ENCODE measurements at regions not wholly inside any gene's neighbourhood (a gene's known extent, or its start where the extent isn't known, plus 50 kb on each side); places are given as distances from the start of the nearest gene placed in this dataset.
"Not testable (repeated sequence)": the region's sequence is repeated elsewhere in the genome, so short reads cannot be mapped to it uniquely, and the experiment has no call there.

GRCh38 chr14:57060276-57060955 is 208.3 kb downstream of the EXOC5 start:
- no peak overlapping the region for H3K27ac ChIP-seq
- TF ChIP-seq, protein P1, sequence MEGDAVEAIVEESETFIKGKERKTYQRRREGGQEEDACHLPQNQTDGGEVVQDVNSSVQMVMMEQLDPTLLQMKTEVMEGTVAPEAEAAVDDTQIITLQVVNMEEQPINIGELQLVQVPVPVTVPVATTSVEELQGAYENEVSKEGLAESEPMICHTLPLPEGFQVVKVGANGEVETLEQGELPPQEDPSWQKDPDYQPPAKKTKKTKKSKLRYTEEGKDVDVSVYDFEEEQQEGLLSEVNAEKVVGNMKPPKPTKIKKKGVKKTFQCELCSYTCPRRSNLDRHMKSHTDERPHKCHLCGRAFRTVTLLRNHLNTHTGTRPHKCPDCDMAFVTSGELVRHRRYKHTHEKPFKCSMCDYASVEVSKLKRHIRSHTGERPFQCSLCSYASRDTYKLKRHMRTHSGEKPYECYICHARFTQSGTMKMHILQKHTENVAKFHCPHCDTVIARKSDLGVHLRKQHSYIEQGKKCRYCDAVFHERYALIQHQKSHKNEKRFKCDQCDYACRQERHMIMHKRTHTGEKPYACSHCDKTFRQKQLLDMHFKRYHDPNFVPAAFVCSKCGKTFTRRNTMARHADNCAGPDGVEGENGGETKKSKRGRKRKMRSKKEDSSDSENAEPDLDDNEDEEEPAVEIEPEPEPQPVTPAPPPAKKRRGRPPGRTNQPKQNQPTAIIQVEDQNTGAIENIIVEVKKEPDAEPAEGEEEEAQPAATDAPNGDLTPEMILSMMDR (conservative IDR thresholded peaks at IDR 0.05) = no peak

DNA sequence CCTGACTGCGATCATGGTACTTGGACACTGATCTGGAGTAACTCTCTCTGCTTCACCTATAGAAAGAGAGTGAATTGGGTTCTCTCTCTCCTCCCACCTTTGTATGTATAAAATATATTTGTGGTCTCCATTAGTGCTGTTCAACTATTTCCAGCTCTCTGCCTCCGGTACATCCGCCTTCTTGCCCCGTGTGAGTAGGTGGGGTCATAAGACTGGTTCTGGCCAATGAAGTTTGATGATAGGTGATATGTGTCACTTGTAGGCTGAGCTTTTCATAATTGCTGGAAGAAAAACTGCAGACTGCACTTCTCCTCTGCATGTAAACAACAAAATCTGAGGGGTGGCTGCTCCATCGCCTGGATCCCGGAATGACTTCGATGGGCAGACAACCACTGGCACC is 210.4 kb downstream of the EXOC5 start:
- TF ChIP-seq, protein P1 (conservative IDR thresholded peaks at IDR 0.05) = no peak
- no peak overlapping the region for H3K27ac ChIP-seq

DNA sequence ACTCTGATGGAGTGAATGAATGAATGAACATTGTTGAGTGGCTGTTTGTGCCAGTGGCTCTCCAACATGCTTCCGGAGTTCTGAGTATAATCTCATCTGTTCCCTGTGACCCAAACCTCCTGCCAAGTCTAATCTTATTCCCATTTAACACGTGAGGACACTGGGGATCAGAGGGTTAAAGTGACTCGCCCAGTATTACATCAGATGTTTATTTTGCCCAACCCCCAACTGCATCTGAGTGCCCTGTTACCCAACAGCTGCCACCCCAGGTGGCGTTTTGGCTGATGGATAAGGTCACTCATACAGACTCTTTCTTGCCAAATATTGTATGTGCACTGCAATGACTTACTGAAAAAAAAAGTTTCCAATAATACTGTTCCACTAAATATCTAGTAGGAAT is 210.9 kb downstream of the EXOC5 start:
- TF ChIP-seq, protein P1 (conservative IDR thresholded peaks at IDR 0.05) = no peak
- H3K27ac ChIP-seq = no peak overlapping the region

DNA sequence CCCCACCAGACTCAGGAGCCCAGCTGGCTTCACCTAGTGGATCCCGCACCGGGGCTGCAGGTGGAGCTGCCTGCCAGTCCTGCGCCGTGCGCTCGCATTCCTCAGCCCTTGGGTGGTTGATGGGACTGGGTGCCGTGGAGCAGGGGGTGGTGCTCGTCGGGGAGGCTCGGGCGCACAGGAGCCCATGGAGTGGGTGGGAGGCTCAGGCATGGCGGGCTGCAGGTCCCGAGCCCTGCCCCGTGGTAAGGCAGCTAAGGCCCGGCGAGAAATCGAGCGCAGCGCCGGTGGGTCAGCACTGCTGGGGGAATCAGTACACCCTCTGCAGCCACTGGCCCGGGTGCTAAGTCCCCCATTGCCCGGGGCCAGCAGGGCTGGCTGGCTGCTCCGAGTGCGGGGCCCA is 212.2 kb downstream of the EXOC5 start:
- H3K27ac ChIP-seq = not testable (repeated sequence)

DNA sequence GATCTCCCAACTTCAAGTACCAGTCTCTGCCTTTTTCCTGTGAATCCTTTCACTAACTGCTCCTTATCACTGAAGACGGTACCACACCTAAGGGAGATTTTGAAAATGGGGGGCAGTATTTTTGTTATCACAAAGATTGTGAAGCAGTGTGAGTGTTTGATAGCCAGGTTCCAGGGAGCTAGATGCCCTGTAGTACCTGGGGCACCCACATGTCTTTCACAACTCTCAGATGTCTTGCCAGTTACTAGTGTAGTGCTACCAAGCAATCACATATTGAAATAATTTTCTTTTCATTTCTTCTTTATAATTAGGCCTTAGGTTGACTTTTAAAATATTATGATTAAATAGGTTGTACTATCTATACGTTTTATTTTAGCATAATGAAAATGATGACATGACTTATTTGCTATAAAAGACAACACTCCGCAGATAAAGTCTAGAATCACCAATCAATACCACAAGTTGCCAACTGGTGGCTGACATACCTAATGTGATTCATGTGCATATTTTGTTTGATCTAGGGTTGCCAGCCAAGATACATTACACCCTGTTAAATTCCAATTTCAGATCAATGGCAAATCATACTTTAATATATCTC is 215.9 kb downstream of the EXOC5 start:
- no peak overlapping the region for H3K27ac ChIP-seq

DNA sequence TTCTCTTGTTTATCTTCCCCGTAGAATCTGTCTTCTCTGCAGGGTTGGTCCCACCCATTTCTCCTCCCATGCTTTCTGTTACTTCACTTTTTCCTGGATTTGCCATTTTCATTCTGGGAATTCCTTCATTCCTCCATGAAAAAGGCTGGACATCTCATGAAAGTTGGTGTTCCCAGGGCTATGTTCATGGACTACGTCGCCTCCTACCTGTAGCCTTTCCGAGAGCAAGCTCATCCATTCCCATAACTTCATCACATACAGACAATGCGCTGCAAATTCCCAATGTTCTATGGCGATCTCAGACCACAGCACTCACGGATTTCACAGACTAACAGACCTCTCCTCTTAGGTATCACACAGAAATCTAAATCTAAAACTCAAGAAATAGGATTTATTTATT is 217.1 kb downstream of the EXOC5 start:
- TF ChIP-seq, protein P1 (conservative IDR thresholded peaks at IDR 0.05) = no peak
- H3K27ac ChIP-seq = no peak overlapping the region

More for the DNA sequence above, 215.9 kb downstream of the EXOC5 start:
- TF ChIP-seq, protein P1 (conservative IDR thresholded peaks at IDR 0.05) = no peak

DNA sequence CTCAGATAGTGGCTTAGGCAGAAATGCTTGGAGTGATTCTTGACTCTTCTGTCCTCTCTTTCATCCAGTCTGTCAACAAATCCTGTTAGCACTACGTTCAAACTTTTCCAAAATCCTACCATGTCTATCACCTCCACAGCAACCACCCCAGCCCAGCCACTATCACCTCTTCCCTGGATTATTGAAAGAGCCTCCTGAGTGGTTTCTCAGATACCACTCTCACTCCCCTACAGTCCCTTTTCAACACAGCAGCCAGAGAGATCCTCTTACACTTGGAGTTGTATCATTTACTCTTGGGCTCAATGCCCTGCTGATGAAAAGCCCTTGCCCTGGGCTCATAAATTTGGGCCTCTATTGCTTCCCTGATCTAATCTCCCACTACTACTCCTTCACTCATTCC is 218.9 kb downstream of the EXOC5 start:
- TF ChIP-seq, protein P1 (conservative IDR thresholded peaks at IDR 0.05) = no peak
- H3K27ac ChIP-seq = no peak overlapping the region

DNA sequence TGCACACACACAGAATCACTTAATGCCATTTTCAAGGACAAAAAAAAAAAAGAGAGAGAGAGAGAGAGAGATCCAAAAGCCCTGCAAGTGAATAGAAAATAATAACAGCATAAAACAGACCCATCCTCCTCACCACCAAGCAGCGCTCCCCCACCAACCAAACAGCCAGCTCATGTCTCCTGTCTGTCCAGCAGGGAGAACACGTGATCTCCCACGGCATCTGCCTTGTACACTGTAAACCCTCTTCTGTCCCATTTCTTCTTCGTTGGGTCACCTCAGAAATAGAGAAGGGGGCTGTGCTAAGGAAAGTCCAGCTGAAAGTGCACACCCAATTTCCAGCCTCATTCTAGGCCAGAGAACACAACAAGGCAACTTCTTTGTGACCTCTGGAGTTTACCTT is 222.5 kb downstream of the EXOC5 start:
- H3K27ac ChIP-seq = no peak overlapping the region
- TF ChIP-seq, protein P1 (conservative IDR thresholded peaks at IDR 0.05) = no peak

DNA sequence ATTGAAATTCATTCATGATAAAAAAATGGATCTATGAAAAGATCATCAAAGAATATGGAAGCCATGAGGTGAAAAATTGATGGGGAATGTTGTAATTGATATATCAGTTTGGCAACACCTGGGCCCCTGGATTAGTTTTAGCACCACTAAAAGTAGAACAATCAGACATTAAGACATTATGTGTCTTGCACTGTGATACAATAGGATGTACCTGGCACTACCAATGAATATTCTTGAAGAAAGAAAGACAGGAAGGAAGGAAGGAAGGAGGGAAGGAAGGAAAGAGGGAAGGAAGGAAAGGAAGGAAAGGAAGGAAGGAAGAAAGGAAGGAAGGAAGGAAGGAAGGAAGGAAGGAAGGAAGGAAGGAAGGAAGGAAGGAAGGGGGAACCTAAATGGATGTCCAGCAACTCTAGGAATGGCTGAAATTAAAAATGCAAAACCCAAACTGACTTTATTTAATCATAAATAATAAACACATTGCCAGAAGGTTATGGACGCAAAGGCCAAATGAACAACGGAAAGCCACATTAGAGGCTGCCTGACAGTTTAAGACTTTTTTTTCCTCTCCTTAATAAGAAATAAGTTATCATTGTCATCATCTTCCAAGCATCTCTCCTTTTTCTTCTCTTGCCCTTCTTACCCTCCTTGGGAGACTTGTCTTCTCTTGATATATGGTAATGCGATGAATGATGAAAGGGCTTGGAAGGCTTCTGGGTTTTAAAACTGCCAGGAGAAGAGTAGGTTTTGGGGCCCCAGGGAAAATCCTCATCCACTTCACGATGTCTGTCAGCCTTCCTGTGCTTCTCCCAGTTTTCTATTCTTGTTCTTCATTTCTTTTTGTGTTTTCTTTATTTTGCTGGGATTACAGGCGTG is 224.4 kb downstream of the EXOC5 start:
- not testable (repeated sequence) for H3K27ac ChIP-seq

Data from VCaP (cell line).